Medulla oblongata (tissue), 1 donor: ENCODE measurements at regions not wholly inside any gene's neighbourhood (a gene's known extent, or its start where the extent isn't known, plus 50 kb on each side); places are given as distances from the start of the nearest gene placed in this dataset.

Experiments used
- DNase-seq: peaks from one replicate; pipeline ENCODE4 v3.0.0-alpha.2; 2015; ENCODE audit errors: extremely low spot score

GRCh38 chr5:72619251-72619650 lies 112.0 kb upstream of the ZNF366 start:
- no peak for DNase-seq

GRCh38 chr5:72618708-72619107 lies 111.5 kb upstream of the ZNF366 start:
- DNase-seq: no peak

- no peak for DNase-seq
These were observed 107.9 kb upstream of the ZNF366 start for GRCh38 chr5:72615061-72615460.

GRCh38 chr5:72613515-72613914 lies 106.3 kb upstream of the ZNF366 start:
- DNase-seq: no peak

GRCh38 chr5:72612810-72613209 lies 105.6 kb upstream of the ZNF366 start:
- DNase-seq: no peak

GRCh38 chr5:72611118-72611730 lies 104.0 kb upstream of the ZNF366 start:
- peak; percentile 95 for DNase-seq

- DNase-seq: no peak
These were observed 101.7 kb upstream of the ZNF366 start for GRCh38 chr5:72608926-72609325.

- peak; percentile 86 for DNase-seq
These were observed 101.1 kb upstream of the ZNF366 start for GRCh38 chr5:72608297-72608696.

GRCh38 chr5:72607381-72607780 lies 100.2 kb upstream of the ZNF366 start:
- no peak for DNase-seq

- DNase-seq: no peak
These were observed 99.3 kb upstream of the ZNF366 start for GRCh38 chr5:72606525-72606924.

GRCh38 chr5:72605632-72606031 lies 98.4 kb upstream of the ZNF366 start:
- no peak for DNase-seq

GRCh38 chr5:72604798-72605154 lies 97.6 kb upstream of the ZNF366 start:
- no peak for DNase-seq

- DNase-seq: no peak
These were observed 97.0 kb upstream of the ZNF366 start for GRCh38 chr5:72604111-72604797.

- peak; percentile 45 for DNase-seq
These were observed 95.8 kb upstream of the ZNF366 start for GRCh38 chr5:72602696-72603685.

- DNase-seq: no peak
These were observed 94.7 kb upstream of the ZNF366 start for GRCh38 chr5:72601861-72602260.

- no peak for DNase-seq
These were observed 93.3 kb upstream of the ZNF366 start for GRCh38 chr5:72600391-72600981.

GRCh38 chr5:72599519-72600370 lies 92.5 kb upstream of the ZNF366 start:
- DNase-seq: no peak

- DNase-seq: no peak
These were observed 91.8 kb upstream of the ZNF366 start for GRCh38 chr5:72599065-72599433.

GRCh38 chr5:72598401-72599064 lies 91.3 kb upstream of the ZNF366 start:
- DNase-seq: peak; percentile 58

- no peak for DNase-seq
These were observed 90.3 kb upstream of the ZNF366 start for GRCh38 chr5:72597456-72597948.

- no peak for DNase-seq
These were observed 89.7 kb upstream of the ZNF366 start for GRCh38 chr5:72596956-72597355.
